ENCODE measurements at regions not wholly inside any gene's neighbourhood (a gene's known extent, or its start where the extent isn't known, plus 50 kb on each side); places are given as distances from the start of the nearest gene placed in this dataset.
A peak's percentile ranks its signal among the peaks of the same experiment; 100 is the strongest.

- no peak for DNase-seq
Measured at GRCh38 chr5:71872311-71872864, 153.3 kb downstream of the CARTPT start.

DNA sequence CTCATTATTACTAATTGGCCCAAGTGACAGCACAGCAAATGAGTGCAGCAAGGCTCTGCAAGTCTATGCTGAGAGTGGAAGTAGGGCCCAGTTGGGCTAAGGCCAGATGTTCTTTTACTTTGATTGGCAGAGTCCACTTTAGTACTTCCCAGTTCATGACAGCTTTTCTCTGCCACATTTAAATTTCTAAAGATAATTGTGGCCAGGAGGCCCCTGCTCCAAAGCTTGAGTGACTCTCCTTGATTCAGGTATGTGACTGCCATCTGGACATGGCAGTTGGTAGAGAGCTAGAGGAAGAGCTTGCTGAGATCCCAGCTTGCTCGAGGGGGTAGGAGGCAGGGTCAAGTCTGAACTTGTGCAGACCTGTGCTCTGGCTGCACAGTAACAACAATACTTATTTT lies 154.1 kb downstream of the CARTPT start:
- DNase-seq: no peak

- no peak for DNase-seq
Measured at GRCh38 chr5:71874521-71874920, 155.4 kb downstream of the CARTPT start.

DNA sequence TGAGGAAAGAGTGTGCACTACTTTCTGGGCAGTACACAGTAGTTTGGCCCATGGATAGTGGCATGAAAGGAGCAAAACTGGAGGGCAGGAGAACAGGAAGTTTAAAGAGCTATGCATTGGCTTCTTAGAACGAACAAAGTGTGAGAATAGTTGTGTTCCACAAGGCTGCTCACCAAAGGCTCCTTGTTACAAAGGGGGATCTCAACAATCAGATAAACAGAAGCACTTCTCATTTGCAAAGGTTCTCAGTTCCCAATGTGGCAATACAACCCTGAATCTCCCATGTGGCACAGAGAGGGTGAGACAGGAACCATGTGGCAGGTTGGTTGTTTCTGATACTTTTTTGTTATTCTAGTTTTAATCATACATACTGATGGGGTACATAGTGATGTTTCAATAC lies 158.4 kb downstream of the CARTPT start:
- no peak for DNase-seq

DNA sequence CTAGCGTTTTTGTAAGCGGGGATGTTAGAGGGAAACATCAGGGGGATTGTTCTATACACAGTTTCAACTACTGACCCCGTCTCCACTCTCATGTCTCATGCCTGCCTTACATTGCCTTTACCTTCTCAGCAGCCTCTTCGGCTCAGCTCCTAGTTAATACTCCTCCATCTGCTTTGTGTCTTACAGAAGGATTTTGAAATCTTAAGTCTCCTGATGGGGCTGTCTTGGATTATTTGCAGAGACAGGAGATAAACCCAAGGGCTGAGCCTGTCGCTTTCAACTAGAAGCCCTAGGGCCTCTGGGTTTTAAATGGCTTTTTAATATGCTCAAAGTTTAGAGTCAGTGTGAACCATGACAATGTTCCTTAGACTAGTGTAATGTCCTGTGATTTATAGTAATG lies 161.5 kb downstream of the CARTPT start:
- no peak for DNase-seq

DNA sequence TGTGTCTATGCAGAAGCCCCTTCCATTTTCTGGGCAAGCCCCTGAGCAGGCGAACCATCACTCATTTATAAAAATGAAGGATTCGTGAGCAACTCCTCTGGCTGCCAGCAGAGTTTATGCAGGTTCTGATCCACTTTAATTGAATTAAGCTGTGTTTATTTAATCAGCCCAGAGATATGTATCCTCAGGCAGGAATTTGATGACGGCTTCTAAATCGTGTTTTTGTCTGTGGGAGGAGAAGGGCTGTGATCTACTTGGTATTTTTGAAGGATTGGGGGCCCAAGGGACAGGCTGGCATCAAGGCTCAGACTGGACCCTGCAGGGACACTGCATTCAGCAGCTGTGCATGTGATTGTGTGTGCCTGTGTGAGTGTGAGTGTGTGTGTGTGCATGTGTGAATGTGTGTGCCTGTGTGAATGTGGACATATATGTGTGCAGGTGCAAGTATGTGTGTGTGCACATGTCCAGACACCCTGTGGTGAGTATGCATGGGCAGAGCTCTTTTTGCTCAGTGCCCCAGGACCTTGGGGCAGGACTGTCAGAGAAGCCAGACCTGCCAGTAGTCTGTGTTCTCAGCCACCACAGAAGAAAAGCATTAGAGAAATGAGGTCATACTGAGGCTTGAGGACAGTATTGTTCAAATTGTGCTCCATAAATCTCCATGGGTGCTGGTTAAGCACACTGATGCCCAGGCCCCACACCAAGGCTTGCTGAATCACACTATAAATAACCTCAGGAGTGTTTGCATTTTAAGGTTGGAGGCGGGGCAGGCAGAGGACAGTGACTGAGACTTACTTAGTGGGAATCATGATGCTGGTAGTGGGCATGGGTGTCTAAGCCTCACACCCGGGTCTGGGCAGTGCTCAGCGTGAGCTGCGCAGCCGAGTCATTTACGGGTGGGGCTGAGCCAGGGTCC lies 164.0 kb downstream of the CARTPT start:
- no peak for DNase-seq

DNA sequence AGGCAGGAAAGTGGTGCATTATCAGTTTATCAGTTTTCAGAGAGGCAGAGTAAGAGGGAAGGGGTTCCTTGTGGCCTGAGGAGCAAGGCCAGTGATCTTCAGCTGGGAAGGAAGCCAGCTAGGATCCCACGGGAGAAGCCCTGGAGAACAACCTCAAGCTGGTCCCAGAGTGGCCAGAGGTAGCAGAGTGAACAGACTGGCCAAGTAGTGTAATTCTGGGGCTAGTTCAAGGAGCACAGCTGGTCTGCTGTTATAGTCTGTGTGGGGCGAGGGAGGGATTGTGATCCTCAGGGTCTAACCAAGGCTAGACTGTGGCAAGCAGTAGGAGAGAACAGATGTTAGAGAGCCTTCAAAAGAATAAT lies 164.6 kb downstream of the CARTPT start:
- DNase-seq: peak; percentile 42

- DNase-seq: no peak
Measured at GRCh38 chr5:71884926-71885325, 165.9 kb downstream of the CARTPT start.

DNA sequence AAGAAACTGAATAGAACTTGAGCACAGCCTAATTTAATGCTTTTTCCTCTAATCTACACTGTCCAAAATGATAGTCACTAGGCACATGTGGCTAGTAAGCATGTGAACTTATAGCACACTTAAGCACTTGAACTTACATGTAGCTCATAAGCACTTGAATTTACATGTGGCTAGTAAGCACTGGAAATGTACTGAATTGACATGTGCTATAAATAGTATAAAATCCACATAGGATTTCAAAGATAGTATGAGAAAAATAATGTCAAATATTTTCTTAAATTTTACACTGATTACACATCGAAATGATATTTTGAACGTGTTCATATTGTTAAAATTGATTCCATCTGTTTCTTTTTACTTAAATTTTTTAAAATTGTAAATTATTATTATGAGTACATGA lies 167.3 kb downstream of the CARTPT start:
- no peak for DNase-seq

GRCh38 chr5:71887680-71888079 lies 168.6 kb downstream of the CARTPT start:
- no peak for DNase-seq

DNA sequence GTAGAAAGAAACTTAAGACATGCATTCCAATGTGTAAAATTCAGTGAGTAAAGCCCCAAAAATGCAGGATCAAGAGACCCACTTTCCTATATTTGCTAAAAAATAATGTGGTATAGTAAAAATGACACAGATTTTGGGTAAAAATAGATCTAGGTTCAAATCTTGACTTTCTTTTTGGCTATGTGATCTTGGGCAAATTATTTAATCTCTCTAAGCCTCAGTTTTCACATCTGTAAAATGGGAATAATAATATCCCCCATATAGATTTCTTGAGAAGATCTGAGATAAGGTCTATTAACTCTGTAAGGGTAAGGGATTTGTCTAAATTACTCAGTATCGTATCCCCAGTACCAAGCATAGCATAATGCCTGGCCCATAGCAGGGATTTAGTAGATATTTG lies 172.3 kb downstream of the CARTPT start:
- DNase-seq: no peak

GRCh38 chr5:71891856-71892255 lies 172.8 kb downstream of the CARTPT start:
- no peak for DNase-seq

- peak; percentile 34 for DNase-seq
Measured at GRCh38 chr5:71892641-71893365, 173.7 kb downstream of the CARTPT start.

GRCh38 chr5:71893451-71893850 lies 174.4 kb downstream of the CARTPT start:
- no peak for DNase-seq

DNA sequence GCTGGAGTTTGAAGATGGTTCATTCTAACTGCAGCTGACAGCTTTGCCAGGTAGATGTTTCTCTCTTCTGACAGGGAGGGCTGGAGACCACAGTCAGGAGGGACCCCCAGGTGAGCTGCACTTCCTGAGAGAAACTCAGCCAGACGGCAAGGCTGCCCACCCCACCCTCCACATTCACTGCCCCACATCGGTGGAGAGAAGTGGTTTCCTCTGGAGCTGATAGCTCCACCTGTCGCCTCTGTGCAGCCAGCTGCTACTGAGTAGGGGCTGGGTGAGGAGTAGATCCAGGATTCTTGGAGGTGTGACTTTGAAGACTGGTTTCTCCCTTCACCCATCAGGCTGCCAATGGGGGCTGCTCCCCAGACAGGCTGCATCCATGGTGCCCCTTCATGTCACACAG lies 175.0 kb downstream of the CARTPT start:
- DNase-seq: no peak

DNA sequence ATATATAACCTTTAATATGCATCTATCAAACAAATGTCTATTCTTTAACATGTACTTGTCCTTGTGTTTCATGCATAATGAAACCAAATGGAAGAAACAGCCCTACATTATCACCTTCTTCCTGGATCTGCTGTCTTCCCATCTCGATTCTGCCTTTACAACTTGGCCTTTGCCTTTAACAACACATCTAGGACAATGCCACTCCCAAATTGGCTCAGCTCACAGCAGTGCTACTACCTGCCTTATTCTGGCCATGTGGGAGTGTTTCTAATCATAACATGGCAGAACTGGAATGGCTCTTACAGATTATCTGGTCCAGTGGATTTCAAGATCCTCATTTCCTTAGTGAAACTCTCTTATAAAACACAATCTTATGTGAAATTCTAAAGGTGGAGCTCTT lies 176.5 kb downstream of the CARTPT start:
- DNase-seq: no peak

DNA sequence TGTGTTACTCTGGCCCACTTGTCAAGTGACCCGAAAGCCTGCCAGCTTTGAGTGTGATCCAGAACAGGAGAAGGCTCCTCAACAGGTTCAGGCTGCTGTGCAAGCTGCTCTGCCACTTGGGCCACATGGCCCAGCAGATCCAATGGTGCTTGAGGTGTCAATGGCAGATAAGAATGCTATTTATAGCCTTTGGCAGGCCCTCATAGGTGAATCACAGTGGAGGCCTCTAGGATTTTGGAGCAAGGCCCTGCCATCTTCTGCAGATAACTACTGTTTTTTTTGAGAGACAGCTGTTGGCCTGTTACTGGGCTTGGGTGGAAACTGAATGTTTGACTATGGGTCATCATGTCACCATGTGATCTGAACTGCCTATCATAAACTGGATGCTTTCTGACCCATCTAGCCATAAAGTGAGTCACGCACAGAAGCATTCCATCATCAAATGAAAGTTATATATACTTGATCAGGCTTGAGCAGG lies 180.8 kb downstream of the CARTPT start:
- no peak for DNase-seq

DNA sequence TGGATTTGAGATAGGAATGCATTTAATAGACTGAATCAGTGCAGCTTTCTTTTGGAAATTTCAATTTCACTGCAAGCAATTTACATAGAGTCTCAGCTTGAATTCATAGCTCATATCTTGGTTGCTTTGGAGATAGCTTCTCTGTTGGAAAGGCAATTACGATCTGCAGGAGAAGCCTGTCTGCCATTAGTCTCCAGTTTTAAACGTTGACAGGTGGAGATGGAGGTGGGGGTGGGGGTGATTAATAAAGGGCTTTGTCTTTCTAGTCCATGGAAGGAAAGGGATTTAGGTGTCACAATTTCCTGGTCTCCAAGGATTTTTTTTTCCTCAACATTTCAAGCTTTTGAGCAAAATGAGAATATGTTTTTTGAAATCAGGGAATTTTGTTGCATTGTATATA lies 184.7 kb downstream of the CARTPT start:
- DNase-seq: no peak

- DNase-seq: no peak
Measured at GRCh38 chr5:71904852-71905251, 185.8 kb downstream of the CARTPT start.

DNA sequence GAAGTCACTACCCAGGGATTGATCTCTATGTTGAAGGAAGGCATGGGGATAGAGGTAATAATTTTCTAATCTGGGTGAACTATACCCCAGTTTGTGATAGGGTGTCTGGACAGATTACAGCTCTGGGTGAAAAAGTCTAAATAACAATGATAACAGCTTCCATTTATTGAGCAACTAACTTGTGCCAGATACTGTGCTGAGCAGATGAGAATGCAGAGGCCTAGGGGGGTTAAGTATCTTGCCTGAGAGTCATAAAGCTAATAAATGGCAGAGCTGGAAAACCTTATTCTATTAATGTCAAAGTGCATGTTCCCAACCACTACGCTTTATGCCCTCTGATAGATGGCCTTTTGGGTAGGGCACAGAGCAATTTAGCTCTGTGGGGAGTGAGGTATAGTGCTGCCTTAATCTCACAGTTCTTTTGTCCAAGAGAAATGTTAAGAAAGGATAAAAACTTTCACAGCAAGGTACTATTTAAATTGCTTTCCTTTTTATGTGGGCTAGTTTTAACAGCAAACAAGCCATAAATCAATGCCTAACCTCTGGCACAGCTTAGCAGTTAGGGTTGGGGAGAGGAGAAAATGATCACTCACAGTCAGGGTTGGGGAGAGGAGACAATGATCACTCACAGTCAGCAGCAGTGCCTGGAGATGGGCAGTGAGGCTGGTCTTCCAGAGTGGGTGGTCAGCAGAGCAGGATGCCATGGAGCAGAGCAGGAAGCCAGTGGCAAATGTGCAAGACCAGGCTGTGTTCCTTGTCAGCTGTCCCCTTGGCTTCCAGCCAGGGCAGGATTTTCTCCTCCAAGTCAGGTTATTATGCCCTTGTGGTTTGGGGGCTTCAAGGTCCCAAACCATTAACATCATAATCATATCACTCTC lies 187.0 kb downstream of the CARTPT start:
- no peak for DNase-seq

DNA sequence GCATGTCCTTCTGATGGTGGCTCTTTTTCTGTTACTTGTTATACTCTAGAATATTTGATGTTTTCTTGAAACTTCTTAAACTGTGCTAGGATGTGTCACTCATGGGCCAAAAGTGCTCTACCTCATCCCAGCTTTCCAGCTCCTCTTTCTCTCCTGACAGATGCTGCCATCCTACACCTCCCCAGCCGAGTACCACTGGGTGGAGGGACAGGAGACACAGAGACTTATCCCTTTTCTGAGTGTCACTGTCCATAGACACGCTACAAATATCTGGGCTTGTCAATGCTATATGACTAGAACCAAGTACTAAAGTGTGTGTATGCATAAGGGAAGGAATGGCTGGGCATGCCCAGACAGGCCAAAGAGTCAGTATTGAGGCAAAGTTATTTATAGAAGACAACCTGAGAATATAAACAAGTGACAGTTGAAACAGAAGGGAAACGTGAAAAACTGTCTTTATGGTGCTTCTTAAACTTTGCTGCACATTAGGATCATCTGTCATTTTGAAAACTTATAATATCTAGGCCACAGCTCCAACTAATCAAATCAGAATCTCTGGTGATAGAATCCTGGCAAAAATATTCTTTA lies 188.0 kb downstream of the CARTPT start:
- DNase-seq: no peak

DNA sequence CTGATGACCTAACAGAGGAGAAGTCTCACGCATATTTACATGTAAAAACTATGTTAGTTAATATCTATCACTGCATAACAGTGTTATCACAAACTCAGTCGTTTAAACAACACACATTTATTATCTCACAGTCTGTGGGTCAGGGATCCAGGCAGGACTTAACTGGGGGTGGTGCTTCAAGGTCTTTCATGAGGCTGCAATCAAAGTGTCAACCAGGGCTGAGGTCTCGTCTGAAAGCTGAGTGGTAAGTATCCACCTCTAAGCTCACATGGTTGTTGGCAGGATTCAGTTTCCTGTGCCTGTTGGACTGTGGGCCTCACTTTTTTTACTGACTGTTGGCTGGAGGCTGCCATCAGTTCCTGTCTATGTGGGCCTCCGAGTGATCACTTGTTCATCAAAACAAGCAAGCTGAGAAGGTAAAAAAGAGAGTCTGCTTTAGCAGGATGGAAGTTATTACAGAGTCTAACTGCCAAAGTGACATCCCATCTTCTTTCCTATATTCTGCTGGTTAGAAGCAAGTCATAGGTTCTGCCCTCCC lies 188.6 kb downstream of the CARTPT start:
- DNase-seq: no peak

Data from right hindlimb (tissue), 1 donor.